Dedifferentiated amniotic fluid mesenchymal stem cell (primary cell): ENCODE measurements at regions not wholly inside any gene's neighbourhood (a gene's known extent, or its start where the extent isn't known, plus 50 kb on each side); places are given as distances from the start of the nearest gene placed in this dataset.

ENCODE experiments used
- DNase-seq: peaks from one replicate; pipeline ENCODE4 v3.0.0-alpha.2; 2016; ENCODE audit errors: extremely low spot score

DNA sequence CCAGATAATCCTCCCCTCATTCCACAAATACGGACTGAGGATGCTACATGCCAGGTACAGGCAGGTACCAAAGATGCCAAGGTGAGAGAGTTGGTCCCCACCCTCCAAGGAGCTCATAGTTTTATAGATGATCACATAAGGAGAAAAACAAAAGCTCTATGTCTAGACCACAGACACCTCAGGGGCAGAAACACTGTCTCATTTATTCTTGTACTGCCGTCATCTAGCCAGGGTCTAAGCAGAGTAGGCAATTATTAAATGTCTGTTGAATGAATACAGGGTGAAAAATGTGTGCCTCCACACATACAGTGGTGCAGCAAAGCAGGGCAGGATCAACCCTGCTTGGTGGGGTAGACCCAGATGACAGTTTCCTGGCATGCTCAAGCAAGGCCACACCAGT is 439.8 kb upstream of the JARID2 start:
- no peak for DNase-seq

- no peak for DNase-seq
These were observed 438.7 kb upstream of the JARID2 start for GRCh38 chr6:14807130-14807529.

GRCh38 chr6:14807971-14808370 is 437.9 kb upstream of the JARID2 start:
- DNase-seq, result no peak

- DNase-seq, result no peak
These were observed 435.8 kb upstream of the JARID2 start for GRCh38 chr6:14810021-14810420.

- DNase-seq, result no peak
These were observed 434.0 kb upstream of the JARID2 start for GRCh38 chr6:14811775-14812428.

GRCh38 chr6:14814016-14814415 is 431.9 kb upstream of the JARID2 start:
- no peak for DNase-seq

DNA sequence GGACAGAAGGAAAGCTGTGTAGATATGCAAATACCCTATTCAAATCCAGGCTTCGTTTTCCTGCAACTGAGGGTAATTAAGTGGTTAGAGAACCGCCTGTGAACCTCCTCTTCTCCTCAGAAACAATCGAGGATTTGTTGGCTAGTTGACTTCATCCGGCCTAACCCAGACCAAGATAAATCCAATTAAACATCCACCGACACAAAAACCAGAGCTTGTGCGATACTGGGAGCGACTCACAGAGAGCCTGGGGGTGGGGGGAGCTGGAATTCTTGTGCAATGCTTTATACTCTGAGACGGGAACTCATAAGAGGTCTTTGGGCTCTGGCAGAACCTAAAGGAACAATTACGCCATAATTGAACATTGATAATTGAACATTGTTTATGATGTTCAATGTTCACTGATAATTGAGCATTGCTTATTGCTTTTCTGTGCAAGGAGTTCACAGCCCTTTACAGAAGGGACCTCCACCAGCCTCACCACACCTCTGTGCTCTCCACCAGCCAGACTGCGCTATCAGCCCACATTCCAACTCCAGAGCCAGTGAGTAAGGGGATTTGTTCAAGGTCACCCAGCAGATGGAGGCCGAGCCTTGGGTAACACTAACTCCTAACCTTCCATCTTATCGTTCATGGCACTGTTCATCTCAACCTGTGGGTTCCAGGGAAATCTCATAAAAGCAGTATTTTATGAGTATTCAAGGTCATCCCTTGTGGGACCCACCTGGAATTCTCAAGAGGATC is 429.6 kb upstream of the JARID2 start:
- DNase-seq, result no peak

DNA sequence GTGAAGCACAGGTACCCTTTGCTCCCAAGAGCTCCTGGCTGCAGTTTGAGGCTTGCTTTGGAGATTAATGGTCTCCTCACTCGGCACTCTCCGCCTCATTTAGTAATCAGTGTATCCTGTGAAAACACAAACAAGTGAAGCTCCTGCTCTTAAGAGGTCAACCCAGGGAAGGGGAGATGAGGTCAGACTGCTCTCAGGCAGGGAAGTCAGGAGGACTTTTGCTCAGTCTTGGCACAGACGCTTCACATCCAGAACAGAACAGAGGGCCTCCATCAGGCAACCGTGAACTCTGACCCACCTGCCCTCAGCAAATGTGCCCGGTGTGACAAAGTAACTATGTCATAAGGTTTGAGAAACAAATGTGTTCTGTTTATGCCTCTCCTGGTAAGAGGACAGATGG is 428.8 kb upstream of the JARID2 start:
- no peak for DNase-seq

DNA sequence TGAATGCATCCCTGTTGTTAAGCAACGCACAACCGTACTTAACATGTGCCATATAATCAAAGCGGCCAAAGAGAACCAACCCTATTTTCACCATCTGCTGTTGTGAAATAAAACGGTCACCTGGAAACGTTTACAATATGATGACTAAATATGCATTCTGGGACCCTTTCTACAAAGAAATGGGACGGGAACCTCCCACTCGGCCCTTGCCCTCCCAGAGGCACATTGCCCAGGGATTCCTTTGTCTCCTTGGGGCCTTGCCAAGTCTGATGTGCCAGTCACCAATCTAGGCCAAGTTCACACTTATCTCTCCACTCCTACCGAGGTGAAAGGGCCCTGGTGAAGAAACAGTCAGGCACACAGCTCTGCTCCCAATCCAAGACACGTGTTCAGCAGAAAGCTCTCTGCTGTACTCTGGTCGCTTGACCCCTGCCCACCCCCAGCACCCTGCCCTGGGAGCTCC is 427.4 kb upstream of the JARID2 start:
- no peak for DNase-seq

GRCh38 chr6:14819001-14819400 is 426.9 kb upstream of the JARID2 start:
- DNase-seq, result no peak

GRCh38 chr6:14819840-14820420 is 425.9 kb upstream of the JARID2 start:
- no peak for DNase-seq

DNA sequence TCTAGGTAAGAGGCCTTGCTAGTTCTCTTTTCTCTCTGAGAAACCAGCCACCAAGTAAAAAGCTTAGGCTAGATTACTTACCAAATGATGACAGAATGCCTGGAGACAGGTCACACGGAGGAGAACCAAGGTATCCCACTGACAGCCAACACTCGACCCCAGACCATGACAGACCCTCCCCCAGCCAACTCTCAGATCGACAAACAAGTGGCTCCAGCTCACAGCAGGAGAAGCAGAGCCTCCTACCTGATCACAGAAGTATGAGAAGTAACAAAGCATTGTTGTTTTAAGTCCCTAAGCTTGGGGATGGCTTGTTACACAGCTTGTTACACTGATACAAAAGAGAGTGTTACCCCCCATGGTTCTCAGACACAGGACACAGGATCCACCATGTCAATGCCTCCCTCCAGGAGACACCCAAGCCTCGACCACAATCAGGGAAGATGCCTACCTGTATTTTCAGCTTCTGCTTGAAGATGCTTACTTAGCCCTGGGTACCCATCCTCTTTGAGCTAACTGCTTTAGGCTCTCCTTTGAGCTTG is 423.8 kb upstream of the JARID2 start:
- no peak for DNase-seq

DNA sequence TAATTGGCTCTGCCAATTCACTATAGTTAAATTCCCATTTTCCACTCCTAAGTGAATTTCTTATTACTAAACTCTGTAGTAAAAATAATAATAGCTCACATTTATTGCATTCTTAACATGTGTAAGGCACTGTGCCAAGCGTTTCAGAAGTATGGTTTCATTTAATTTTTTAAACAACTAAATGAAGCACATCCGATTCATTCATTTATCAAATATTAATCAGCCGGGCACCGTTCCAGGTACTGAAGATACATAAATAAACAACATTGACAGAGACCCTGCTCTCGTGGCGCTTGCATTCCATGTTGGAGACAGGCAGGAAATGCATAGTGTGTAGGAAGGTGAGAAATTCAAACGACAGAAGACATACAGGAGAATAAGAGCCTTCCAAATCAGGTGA is 423.2 kb upstream of the JARID2 start:
- no peak for DNase-seq

- DNase-seq, result no peak
These were observed 421.8 kb upstream of the JARID2 start for GRCh38 chr6:14824060-14824459.

DNA sequence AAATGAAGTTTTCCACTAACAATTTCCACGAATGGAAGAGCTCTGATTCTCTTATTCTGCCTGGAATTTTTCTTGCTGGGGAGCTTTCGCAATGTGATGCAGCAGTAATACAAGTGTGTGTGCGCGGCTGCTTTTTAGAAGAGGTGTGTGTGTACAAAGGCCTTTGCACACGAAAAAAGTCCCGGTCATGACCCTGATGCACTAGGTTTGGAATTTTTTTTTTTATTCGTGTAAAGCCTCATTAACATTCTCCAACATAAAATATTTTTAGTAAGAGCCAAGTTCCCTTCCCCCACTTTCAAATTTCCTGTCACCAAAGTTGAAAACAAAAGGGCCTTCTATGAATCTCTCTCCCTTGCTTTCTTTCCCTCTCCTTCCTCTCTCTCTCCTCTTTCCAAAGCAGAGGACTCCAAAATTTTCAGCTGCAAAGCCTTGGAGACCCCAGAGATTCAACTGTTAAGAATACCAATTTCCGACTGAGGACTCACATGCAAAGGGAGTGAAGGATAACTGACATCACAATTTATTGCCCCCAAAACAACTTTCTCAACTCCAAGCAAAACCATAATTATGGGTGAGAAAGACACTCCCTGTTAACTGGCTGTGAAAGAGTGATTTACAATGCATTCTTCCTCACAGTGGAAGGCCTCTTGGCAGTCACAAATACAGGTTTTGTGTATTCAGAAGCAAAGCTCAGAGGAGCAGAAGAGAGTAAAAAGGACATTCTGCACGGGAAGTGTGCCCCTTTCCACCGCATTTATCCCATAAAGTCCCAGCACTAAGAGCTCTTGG is 421.2 kb upstream of the JARID2 start:
- no peak for DNase-seq

- DNase-seq, result no peak
These were observed 419.4 kb upstream of the JARID2 start for GRCh38 chr6:14826456-14826855.

DNA sequence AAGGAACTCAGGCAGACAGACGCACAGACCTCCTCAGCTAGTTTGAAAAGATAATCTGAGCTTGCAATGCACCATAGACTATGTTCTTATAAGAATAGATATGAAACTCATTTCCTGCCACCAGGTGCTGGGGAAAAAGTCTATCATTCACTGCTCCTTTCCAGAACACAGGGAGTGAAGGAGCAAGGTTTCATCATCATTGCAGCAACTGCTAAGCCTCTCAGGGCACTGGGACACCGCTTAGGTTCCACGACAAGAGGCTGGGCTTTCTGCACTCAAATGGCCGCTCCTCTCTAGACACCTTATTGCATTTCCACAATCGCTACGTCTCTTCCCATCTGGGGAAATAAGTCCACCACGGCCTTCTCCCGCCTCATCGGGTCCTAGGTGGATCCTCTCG is 418.5 kb upstream of the JARID2 start:
- no peak for DNase-seq

- DNase-seq, result no peak
These were observed 417.7 kb upstream of the JARID2 start for GRCh38 chr6:14828201-14828611.

DNA sequence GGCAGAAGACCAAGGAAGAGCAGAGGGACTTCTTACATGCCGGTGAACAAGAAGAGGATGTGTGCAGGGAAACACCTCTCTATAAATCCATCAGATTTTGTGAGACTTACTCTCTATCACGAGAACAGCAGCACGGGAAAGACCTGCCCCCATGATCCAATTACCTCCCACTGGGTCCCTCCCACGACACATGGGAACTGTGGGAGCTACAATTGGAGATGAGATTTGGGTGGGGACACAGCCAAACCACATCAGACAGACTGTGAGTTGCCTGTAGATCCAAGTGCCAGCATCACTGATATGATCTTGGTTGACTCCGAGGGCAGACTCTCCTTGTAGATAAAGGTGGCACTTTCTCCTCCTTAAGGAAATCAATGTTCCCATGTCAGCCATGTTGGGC is 414.8 kb upstream of the JARID2 start:
- no peak for DNase-seq

GRCh38 chr6:14831937-14832336 is 413.9 kb upstream of the JARID2 start:
- no peak for DNase-seq

DNA sequence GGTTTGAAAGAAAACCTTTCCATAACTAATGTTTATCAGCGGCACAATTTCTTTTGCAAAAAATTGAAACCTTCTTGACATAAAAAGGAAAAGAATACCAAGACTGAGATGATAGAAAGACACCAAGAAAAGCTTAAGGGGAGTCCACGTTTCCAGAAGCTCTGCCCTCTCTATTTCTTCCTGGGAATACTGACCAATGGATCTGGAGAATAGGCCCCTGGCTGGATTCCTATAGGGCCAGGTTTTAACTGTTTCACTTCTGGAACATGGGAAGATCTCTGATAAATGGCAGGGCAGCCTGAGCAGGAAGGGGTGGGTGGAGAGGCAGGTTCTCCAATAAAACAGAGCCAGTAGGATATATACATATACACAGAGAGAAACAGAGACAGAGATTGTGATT is 413.4 kb upstream of the JARID2 start:
- DNase-seq, result no peak
